ENCODE measurements at regions not wholly inside any gene's neighbourhood (a gene's known extent, or its start where the extent isn't known, plus 50 kb on each side); places are given as distances from the start of the nearest gene placed in this dataset.

GRCh38 chr21:27493542-27493941, 526.7 kb upstream of the ADAMTS5 start:
- POLR2A ChIA-PET = no interaction called here
- Histone ChIP-seq H3K27ac (ENCODE audit: extremely low read depth, low read depth, low read length) (no peak overlapping the region), H3K9me1 (ENCODE audit: control insufficient read depth, insufficient read depth, low read length) (no peaks in the 10 kb centered on the region), H3K27me3 (ENCODE audit: control insufficient read depth in 2 of 2, insufficient read depth in 2 of 2, low read length in 2 of 2) (no peaks in the 10 kb centered on the region), H3K4me3 (no peak overlapping the region), H3K9ac (ENCODE audit: insufficient read depth in 1 of 2, low read depth in 2 of 2, low read length in 2 of 2) (no peak overlapping the region), H3K36me3 (ENCODE audit: control insufficient read depth, insufficient read depth, low read length) (no peaks in the 10 kb centered on the region), H3K4me1 (replicated peaks in 1 of 2; ENCODE audit: control insufficient read depth in 2 of 2, insufficient read depth in 2 of 2, low read length in 2 of 2) (no peaks in the 10 kb centered on the region), H3K4me2 (ENCODE audit: insufficient read depth, low read length) (no peak overlapping the region), H2AFZ (ENCODE audit: low read depth, low read length) (no peak overlapping the region), H3K79me2 (ENCODE audit: control insufficient read depth, insufficient read depth, low read length) (no peaks in the 10 kb centered on the region), H4K20me1 (replicated peaks; ENCODE audit: control insufficient read depth, insufficient read depth, low read length) (no peaks in the 10 kb centered on the region), H3K9me3 (replicated peaks; ENCODE audit: control insufficient read depth, insufficient read depth, low read depth, low read length) (peaks cover 3% of the 10 kb centered on the region; the same call in 1 of the 2 replicates)
- intact Hi-C loops (cut with micrococcal nuclease) (no loop called here), in situ Hi-C loops (cut with MboI) (no loop called here)
- no peak for DNase-seq (ENCODE audit: extremely low read depth in 1 of 4, low spot score in 3 of 4)
- no peak for ATAC-seq
- no TSS peak for BruUV-seq (replicated peaks)
- TF ChIP-seq NEUROD1 (IDR thresholded peaks at IDR 0.05; ENCODE audit: borderline replicate concordance, low read depth, low read length, partially characterized antibody) (no peak), NELFE (IDR thresholded peaks at IDR 0.05; ENCODE audit: insufficient read depth, insufficient read length) (no peak), EWSR1 (IDR thresholded peaks at IDR 0.05; ENCODE audit: borderline replicate concordance, low read depth, partially characterized antibody) (no peak), HNRNPLL (IDR thresholded peaks at IDR 0.05; ENCODE audit: low read depth, low read length, poor library complexity, severe bottlenecking) (no peak), PHTF2 (CRISPR knock-in tag; IDR thresholded peaks at IDR 0.05) (no peak), NR1H2 (CRISPR knock-in tag; IDR thresholded peaks at IDR 0.05) (no peak), ZNF121 (CRISPR knock-in tag; conservative IDR thresholded peaks at IDR 0.05) (no peak), TCF7L2 (IDR thresholded peaks at IDR 0.05; ENCODE audit: low read depth, low read length) (no peak), ZKSCAN1 (IDR thresholded peaks at IDR 0.05; ENCODE audit: low read depth, low read length) (no peak), HNRNPUL1 (IDR thresholded peaks at IDR 0.05; ENCODE audit: low read length) (no peak), SMAD3 (CRISPR knock-in tag; conservative IDR thresholded peaks at IDR 0.05) (no peak), ZNF175 (CRISPR knock-in tag; IDR thresholded peaks at IDR 0.05; ENCODE audit: low read depth) (no peak), C11orf30 (IDR thresholded peaks at IDR 0.05; ENCODE audit: low read depth) (no peak), ZBTB8A (IDR thresholded peaks at IDR 0.05; ENCODE audit: partially characterized antibody) (no peak), ZNF347 (CRISPR knock-in tag; IDR thresholded peaks at IDR 0.05; ENCODE audit: low read depth) (no peak), ZBTB1 (CRISPR knock-in tag; IDR thresholded peaks at IDR 0.05; ENCODE audit: borderline replicate concordance, low read depth) (no peak)
- TF ChIP-seq, protein P1, sequence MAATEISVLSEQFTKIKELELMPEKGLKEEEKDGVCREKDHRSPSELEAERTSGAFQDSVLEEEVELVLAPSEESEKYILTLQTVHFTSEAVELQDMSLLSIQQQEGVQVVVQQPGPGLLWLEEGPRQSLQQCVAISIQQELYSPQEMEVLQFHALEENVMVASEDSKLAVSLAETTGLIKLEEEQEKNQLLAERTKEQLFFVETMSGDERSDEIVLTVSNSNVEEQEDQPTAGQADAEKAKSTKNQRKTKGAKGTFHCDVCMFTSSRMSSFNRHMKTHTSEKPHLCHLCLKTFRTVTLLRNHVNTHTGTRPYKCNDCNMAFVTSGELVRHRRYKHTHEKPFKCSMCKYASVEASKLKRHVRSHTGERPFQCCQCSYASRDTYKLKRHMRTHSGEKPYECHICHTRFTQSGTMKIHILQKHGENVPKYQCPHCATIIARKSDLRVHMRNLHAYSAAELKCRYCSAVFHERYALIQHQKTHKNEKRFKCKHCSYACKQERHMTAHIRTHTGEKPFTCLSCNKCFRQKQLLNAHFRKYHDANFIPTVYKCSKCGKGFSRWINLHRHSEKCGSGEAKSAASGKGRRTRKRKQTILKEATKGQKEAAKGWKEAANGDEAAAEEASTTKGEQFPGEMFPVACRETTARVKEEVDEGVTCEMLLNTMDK (IDR thresholded peaks at IDR 0.05; ENCODE audit: borderline replicate concordance, insufficient read depth, low read depth, low read length, poor library complexity, severe bottlenecking) = no peak
- TF ChIP-seq, protein P2, sequence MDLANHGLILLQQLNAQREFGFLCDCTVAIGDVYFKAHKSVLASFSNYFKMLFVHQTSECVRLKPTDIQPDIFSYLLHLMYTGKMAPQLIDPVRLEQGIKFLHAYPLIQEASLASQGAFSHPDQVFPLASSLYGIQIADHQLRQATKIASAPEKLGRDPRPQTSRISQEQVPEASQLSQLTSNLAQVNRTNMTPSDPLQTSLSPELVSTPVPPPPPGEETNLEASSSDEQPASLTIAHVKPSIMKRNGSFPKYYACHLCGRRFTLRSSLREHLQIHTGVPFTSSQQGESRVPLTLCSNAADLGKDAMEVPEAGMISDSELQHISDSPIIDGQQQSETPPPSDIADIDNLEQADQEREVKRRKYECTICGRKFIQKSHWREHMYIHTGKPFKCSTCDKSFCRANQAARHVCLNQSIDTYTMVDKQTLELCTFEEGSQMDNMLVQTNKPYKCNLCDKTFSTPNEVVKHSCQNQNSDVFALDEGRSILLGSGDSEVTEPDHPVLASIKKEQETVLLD (IDR thresholded peaks at IDR 0.05) = no peak
- TF ChIP-seq, protein P3, sequence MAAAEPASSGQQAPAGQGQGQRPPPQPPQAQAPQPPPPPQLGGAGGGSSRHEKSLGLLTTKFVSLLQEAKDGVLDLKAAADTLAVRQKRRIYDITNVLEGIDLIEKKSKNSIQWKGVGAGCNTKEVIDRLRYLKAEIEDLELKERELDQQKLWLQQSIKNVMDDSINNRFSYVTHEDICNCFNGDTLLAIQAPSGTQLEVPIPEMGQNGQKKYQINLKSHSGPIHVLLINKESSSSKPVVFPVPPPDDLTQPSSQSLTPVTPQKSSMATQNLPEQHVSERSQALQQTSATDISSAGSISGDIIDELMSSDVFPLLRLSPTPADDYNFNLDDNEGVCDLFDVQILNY (CRISPR knock-in tag; IDR thresholded peaks at IDR 0.05) = no peak
- TF ChIP-seq, protein P4, sequence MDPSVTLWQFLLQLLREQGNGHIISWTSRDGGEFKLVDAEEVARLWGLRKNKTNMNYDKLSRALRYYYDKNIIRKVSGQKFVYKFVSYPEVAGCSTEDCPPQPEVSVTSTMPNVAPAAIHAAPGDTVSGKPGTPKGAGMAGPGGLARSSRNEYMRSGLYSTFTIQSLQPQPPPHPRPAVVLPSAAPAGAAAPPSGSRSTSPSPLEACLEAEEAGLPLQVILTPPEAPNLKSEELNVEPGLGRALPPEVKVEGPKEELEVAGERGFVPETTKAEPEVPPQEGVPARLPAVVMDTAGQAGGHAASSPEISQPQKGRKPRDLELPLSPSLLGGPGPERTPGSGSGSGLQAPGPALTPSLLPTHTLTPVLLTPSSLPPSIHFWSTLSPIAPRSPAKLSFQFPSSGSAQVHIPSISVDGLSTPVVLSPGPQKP (CRISPR knock-in tag; IDR thresholded peaks at IDR 0.05) = no peak
- CTCF ChIA-PET (ENCODE audit: low intra/inter-chr PET ratio) = no interaction called here
- FAIRE-seq = no peak
